ENCODE measurements at regions not wholly inside any gene's neighbourhood (a gene's known extent, or its start where the extent isn't known, plus 50 kb on each side); places are given as distances from the start of the nearest gene placed in this dataset.

DNA sequence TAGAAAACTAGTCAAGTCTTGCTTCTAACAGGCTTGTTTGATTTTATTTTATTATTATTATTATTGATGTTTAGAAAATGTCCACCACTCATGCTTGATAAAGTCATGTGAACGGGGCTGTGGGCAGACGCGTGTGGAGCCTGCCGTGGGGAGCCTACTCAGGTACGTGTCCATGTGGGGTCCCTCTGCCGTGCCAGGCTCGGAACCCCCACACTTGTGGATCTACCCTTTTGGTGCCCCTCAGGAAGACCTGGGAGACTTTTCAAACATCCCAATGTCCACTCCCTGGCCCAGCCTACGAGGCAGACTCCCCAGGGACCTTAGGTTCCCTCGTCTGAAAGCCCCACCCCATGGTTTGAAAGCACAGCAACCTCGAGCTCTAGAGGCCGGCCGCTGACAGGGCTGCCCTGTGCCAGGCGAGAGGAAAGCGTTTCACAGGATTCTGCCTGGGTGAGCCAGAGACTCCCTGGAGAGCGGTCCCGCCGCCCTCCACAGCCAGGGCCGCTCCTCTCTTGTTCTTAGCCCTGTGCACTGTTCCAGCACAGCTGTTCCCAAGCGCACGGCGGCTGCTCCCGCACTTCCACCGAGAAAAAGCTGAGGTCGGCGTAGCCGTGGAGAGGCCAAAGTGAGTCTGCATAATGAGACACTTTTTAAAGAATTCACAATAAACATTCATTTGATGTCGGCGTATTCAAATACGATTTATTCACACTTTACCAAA is 249.7 kb downstream of the TTLL2 start:
- in situ Hi-C loops (cut with MboI; ENCODE audit: low pct_ligation_motif_present in 1 of 4, low pct_unique_long_range_greater_than_20kb in 1 of 4, low sequenced_read_pairs in 3 of 4) (no loop called here), intact Hi-C loops (cut with DNase I; ENCODE audit: low total_unique reads) (no loop called here)
- H3K4me3 ChIP-seq = no peak overlapping the region
- 87 to 92% methylated on average over 14 to 29 of the region's 29 CpGs for WGBS, 2 donors (ENCODE audit: low coverage in 1 of 2)
- TF ChIP-seq EP300 (IDR thresholded peaks at IDR 0.05; ENCODE audit: low read depth) (no peak), POLR2AphosphoS5 (IDR thresholded peaks at IDR 0.05) (no peak), POLR2A (IDR thresholded peaks at IDR 0.05) (no peak)
- H3K27me3 ChIP-seq = no peaks in the 10 kb centered on the region
- no peaks in the 10 kb centered on the region for H3K9me3 ChIP-seq
- DNase-seq = no peak
- H3K36me3 ChIP-seq = no peaks in the 10 kb centered on the region
- no peak overlapping the region for H3K27ac ChIP-seq
- H3K4me1 ChIP-seq = peaks cover 0 to 9% (median 0%) of the 10 kb centered on the region in 4 donors

DNA sequence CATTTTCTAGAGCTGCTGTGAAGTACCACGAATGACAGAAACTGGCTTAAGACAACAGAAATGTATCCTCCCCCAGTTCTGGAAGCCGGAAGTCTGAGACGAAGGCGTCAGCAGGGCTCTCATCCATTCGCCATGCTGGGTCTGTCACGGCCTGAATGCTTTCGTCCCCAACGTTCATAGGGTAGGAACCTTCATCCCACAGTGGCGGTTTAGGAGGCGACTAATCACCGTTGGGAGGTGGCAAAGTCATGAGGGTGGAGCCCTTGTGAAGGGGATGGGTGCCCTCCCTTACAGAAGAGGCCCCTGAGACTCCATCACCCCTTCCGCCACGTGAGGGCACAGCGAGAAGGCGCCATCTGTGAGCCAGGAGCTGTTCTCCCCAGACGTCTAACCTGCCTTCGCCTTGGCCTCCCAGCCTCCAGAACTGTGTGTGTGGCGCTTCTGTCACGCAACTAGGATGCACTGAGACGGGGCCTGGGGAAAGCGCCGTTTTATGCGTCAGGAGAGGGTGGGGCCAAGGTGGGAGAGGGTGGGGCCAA is 250.3 kb downstream of the TTLL2 start:
- intact Hi-C loops (cut with DNase I; ENCODE audit: low total_unique reads) (no loop called here), in situ Hi-C loops (cut with MboI; ENCODE audit: low pct_ligation_motif_present in 1 of 4, low pct_unique_long_range_greater_than_20kb in 1 of 4, low sequenced_read_pairs in 3 of 4) (no loop called here)
- Histone ChIP-seq H3K27ac (no peak overlapping the region), H3K4me1 (peaks cover 0 to 9% (median 0%) of the 10 kb centered on the region in 4 donors), H3K27me3 (no peaks in the 10 kb centered on the region), H3K9me3 (no peaks in the 10 kb centered on the region), H3K4me3 (no peak overlapping the region), H3K36me3 (no peaks in the 10 kb centered on the region)
- DNase-seq = no peak
- TF ChIP-seq CTCF (IDR thresholded peaks at IDR 0.05) = no peak
- TF ChIP-seq POLR2A (IDR thresholded peaks at IDR 0.05) = no peak
- TF ChIP-seq POLR2AphosphoS5 (IDR thresholded peaks at IDR 0.05) = no peak
- TF ChIP-seq EP300 (IDR thresholded peaks at IDR 0.05; ENCODE audit: low read depth) = no peak
- WGBS, 2 donors (ENCODE audit: low coverage in 1 of 2) = 91 to 96% methylated on average over 6 to 23 of the region's 23 CpGs

- Histone ChIP-seq H3K27ac (no peak overlapping the region), H3K36me3 (no peaks in the 10 kb centered on the region), H3K4me1 (peaks cover 0 to 9% (median 0%) of the 10 kb centered on the region in 4 donors), H3K27me3 (no peaks in the 10 kb centered on the region), H3K9me3 (no peaks in the 10 kb centered on the region), H3K4me3 (no peak overlapping the region)
- no peak for DNase-seq
- TF ChIP-seq EP300 (IDR thresholded peaks at IDR 0.05; ENCODE audit: low read depth) (no peak), POLR2A (IDR thresholded peaks at IDR 0.05) (no peak), CTCF (IDR thresholded peaks at IDR 0.05) (no peak), POLR2AphosphoS5 (IDR thresholded peaks at IDR 0.05) (no peak)
- 91 to 100% methylated on average over 5 to 23 of the region's 23 CpGs for WGBS, 2 donors (ENCODE audit: low coverage in 1 of 2)
- intact Hi-C loops (cut with DNase I; ENCODE audit: low total_unique reads) (no loop called here), in situ Hi-C loops (cut with MboI; ENCODE audit: low pct_ligation_motif_present in 1 of 4, low pct_unique_long_range_greater_than_20kb in 1 of 4, low sequenced_read_pairs in 3 of 4) (no loop called here)
Observed at GRCh38 chr6:167576050-167576741, 250.5 kb upstream of the AFDN start.

- in situ Hi-C loops (cut with MboI; ENCODE audit: low pct_ligation_motif_present in 1 of 4, low pct_unique_long_range_greater_than_20kb in 1 of 4, low sequenced_read_pairs in 3 of 4) (no loop called here), intact Hi-C loops (cut with DNase I; ENCODE audit: low total_unique reads) (no loop called here)
- TF ChIP-seq POLR2AphosphoS5 (IDR thresholded peaks at IDR 0.05) = no peak
- TF ChIP-seq POLR2A (IDR thresholded peaks at IDR 0.05) = no peak
- TF ChIP-seq EP300 (IDR thresholded peaks at IDR 0.05; ENCODE audit: low read depth) = no peak
- TF ChIP-seq CTCF (IDR thresholded peaks at IDR 0.05) = no peak
- WGBS, 2 donors (ENCODE audit: low coverage in 1 of 2) = 88 to 89% methylated on average over 3 to 21 of the region's 21 CpGs
- Histone ChIP-seq H3K4me3 (no peak overlapping the region), H3K27ac (no peak overlapping the region), H3K27me3 (no peaks in the 10 kb centered on the region), H3K4me1 (peaks cover 0 to 9% (median 0%) of the 10 kb centered on the region in 4 donors), H3K36me3 (no peaks in the 10 kb centered on the region), H3K9me3 (no peaks in the 10 kb centered on the region)
- DNase-seq = no peak
Observed at GRCh38 chr6:167576828-167577503, 249.7 kb upstream of the AFDN start.
